ENCODE measurements at regions not wholly inside any gene's neighbourhood (a gene's known extent, or its start where the extent isn't known, plus 50 kb on each side); places are given as distances from the start of the nearest gene placed in this dataset.

DNA sequence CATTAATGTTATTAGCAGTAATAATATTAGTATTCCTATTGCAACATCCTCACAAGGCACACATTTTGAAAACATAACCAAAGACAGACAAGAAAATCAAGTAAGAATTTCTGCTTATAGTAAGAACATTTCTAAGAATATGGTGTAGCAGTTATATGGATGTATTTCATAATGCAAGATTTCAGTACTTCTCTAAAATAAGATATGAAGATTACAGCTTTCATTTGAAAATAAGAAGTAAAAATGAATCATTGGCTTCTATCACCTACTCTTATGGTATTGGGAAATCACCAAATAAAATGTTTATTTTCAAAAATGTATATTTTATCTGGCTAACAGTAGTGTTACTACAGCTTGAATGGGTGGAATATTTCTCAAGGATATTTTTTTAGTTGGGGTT is 103.8 kb upstream of the USP25 start:
- no peak for TF ChIP-seq POLR2A (IDR thresholded peaks at IDR 0.05)
- TF ChIP-seq, protein P1, sequence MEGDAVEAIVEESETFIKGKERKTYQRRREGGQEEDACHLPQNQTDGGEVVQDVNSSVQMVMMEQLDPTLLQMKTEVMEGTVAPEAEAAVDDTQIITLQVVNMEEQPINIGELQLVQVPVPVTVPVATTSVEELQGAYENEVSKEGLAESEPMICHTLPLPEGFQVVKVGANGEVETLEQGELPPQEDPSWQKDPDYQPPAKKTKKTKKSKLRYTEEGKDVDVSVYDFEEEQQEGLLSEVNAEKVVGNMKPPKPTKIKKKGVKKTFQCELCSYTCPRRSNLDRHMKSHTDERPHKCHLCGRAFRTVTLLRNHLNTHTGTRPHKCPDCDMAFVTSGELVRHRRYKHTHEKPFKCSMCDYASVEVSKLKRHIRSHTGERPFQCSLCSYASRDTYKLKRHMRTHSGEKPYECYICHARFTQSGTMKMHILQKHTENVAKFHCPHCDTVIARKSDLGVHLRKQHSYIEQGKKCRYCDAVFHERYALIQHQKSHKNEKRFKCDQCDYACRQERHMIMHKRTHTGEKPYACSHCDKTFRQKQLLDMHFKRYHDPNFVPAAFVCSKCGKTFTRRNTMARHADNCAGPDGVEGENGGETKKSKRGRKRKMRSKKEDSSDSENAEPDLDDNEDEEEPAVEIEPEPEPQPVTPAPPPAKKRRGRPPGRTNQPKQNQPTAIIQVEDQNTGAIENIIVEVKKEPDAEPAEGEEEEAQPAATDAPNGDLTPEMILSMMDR (IDR thresholded peaks at IDR 0.05), result no peak

Data from breast epithelium (tissue), 3 donors.